ENCODE measurements at regions not wholly inside any gene's neighbourhood (a gene's known extent, or its start where the extent isn't known, plus 50 kb on each side); places are given as distances from the start of the nearest gene placed in this dataset.
A peak's percentile ranks its signal among the peaks of the same experiment; 100 is the strongest.

DNA sequence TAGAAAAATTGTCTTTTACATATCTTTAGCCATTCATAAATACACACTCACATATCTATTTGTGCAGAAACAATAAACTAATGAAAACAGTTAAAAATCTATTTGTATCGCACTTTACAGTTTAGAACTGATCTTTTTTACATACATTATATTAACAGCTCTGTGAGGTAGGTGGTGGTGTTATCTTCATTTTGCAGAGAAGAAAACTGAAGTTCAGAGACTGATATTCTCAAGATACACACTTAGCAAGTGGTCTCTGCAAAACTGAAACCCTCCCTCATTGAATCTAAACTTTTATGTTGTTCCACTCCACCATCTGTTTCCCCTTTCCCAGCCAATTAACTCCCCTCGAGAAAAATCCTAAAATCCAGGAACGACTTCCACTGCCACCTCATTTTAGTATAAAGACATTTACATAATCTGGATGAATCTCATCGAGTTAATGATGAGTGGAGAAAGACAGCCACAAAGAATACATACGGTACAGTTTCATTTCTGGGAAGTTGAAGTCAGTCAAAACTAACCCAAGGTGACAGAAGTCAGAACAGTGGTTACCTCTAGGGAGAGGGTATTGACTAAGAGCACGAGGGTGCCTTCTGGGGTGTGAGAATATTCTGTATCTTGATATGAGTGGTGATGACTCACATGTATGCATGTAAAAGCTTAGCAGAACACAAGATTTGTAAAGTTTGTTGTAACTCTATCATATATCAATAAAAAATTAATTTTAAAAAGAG lies 524.2 kb upstream of the TCF4 start:
- Mint-ChIP-seq H3K4me3 (peak overlapping the region; percentile 65), H3K36me3 (no peaks in the 10 kb centered on the region), H3K9me3 (peaks cover 10% of the 10 kb centered on the region), H3K27ac (peak overlapping the region; percentile 33 to 42), H3K4me1 (ENCODE audit: low read depth in 2 of 2) (peaks cover 0 to 12% of the 10 kb centered on the region in 2 donors), H3K27me3 (peaks cover 0 to 3% of the 10 kb centered on the region in 2 donors)
- no peak for DNase-seq (ENCODE audit: low spot score)
- peak; percentile 89 to 90 for ATAC-seq

DNA sequence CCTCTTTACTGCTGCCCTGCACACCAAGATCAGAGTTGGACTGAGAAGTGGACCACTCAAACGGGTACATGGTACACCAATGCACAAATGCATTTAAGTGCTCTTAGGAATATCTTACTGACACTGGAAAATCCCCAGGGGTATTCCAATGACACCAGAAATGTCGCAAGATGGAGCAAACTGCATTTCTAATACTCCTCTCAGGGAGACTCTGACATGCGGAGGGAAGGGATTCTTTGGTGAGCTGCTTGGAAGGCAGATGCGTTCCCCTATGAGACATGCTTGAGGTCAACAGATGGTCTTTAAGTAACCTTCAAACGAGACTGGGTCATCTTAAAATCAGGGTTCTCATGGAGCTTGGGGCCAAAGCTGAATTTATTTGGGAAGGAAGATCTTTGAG lies 521.8 kb upstream of the TCF4 start:
- DNase-seq (ENCODE audit: low spot score) (no peak), ATAC-seq (no peak)
- Mint-ChIP-seq H3K36me3 (no peaks in the 10 kb centered on the region), H3K9me3 (peaks cover 21% of the 10 kb centered on the region), H3K27ac (no peak overlapping the region), H3K4me1 (ENCODE audit: low read depth in 2 of 2) (peaks cover 0 to 12% of the 10 kb centered on the region in 2 donors), H3K4me3 (no peak overlapping the region), H3K27me3 (peaks cover 0 to 3% of the 10 kb centered on the region in 2 donors)

GRCh38 chr18:56108478-56109367 lies 520.7 kb upstream of the TCF4 start:
- peaks cover 0 to 3% of the 10 kb centered on the region in 2 donors for H3K27me3 Mint-ChIP-seq
- H3K4me3 Mint-ChIP-seq: no peak overlapping the region
- no peak for DNase-seq (ENCODE audit: low spot score)
- no peak overlapping the region for H3K27ac Mint-ChIP-seq
- peaks cover 0 to 12% of the 10 kb centered on the region in 2 donors for H3K4me1 Mint-ChIP-seq (ENCODE audit: low read depth in 2 of 2)
- H3K9me3 Mint-ChIP-seq: peaks cover 17% of the 10 kb centered on the region
- no peaks in the 10 kb centered on the region for H3K36me3 Mint-ChIP-seq
- no peak for ATAC-seq

GRCh38 chr18:56107821-56108477 lies 520.0 kb upstream of the TCF4 start:
- ATAC-seq: no peak
- Mint-ChIP-seq H3K27ac (no peak overlapping the region), H3K9me3 (peaks cover 23% of the 10 kb centered on the region), H3K4me1 (ENCODE audit: low read depth in 2 of 2) (peaks cover 3 to 6% of the 10 kb centered on the region in 2 donors), H3K4me3 (no peak overlapping the region), H3K36me3 (no peaks in the 10 kb centered on the region), H3K27me3 (peaks cover 0 to 9% of the 10 kb centered on the region in 2 donors)
- no peak for DNase-seq (ENCODE audit: low spot score)

DNA sequence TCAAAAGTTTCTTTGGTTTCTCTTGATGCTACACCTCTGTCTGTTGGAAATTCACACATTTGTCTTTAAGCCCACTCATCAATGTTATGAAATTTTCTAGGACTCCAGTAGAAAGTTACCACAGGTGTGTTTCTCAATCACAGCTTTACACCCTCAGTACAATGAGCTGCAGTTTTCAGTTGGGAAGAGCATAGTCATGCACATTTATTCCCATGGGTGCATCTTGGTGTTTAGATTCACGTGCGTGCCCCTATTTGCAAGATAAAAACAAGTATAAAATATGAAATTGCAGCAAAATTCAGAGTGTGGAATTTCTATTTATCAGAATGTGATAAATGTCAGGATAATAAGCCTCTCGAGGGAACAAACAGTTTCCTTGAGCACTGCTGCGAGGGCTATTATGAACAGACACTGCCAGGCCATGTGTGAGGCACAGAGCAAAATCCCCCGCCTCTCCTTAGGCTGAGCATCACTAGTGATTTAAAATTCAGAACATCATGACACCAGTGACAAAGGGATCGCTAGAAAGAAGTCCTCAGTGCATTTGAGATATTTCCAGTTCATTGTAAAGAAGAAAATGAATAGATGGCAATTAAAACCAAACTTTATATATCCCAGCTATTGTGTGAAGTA lies 512.2 kb upstream of the TCF4 start:
- no peak for DNase-seq (ENCODE audit: low spot score)
- Mint-ChIP-seq H3K9me3 (peaks cover 8% of the 10 kb centered on the region), H3K4me3 (no peak overlapping the region), H3K36me3 (no peaks in the 10 kb centered on the region), H3K4me1 (ENCODE audit: low read depth in 2 of 2) (peaks cover 0 to 3% of the 10 kb centered on the region in 2 donors), H3K27ac (no peak overlapping the region), H3K27me3 (peaks cover 0 to 6% of the 10 kb centered on the region in 2 donors)
- ATAC-seq: no peak

GRCh38 chr18:56097621-56098020 lies 509.6 kb upstream of the TCF4 start:
- no peak overlapping the region for H3K4me3 Mint-ChIP-seq
- H3K9me3 Mint-ChIP-seq: peaks cover 10% of the 10 kb centered on the region
- no peaks in the 10 kb centered on the region for H3K27me3 Mint-ChIP-seq
- ATAC-seq (no peak), DNase-seq (ENCODE audit: low spot score) (no peak)
- H3K36me3 Mint-ChIP-seq: no peaks in the 10 kb centered on the region
- no peaks in the 10 kb centered on the region for H3K4me1 Mint-ChIP-seq (ENCODE audit: low read depth in 2 of 2)
- no peak overlapping the region for H3K27ac Mint-ChIP-seq

DNA sequence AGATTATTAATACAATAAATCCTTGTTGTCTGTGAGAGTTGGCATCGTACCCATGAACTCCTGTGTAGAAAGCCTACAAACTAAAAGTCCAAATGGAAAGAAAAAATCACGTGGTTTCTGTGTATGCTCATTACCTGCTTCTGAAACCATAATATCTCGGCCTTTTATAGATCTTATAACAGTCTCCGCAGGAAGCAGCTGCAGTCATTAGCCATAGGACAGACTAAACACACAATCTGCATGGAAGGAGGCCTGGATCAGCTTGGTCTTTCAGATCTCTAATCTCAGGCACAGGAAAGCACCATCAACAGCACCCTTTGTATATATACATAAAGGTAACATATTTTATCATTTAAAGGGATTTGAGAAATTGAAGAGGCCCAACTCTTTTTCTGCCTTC lies 508.9 kb upstream of the TCF4 start:
- no peaks in the 10 kb centered on the region for H3K36me3 Mint-ChIP-seq
- DNase-seq (ENCODE audit: low spot score): no peak
- no peak for ATAC-seq
- H3K9me3 Mint-ChIP-seq: peaks cover 10% of the 10 kb centered on the region
- H3K27ac Mint-ChIP-seq: no peak overlapping the region
- H3K4me3 Mint-ChIP-seq: no peak overlapping the region
- H3K27me3 Mint-ChIP-seq: no peaks in the 10 kb centered on the region
- H3K4me1 Mint-ChIP-seq (ENCODE audit: low read depth in 2 of 2): no peaks in the 10 kb centered on the region

DNA sequence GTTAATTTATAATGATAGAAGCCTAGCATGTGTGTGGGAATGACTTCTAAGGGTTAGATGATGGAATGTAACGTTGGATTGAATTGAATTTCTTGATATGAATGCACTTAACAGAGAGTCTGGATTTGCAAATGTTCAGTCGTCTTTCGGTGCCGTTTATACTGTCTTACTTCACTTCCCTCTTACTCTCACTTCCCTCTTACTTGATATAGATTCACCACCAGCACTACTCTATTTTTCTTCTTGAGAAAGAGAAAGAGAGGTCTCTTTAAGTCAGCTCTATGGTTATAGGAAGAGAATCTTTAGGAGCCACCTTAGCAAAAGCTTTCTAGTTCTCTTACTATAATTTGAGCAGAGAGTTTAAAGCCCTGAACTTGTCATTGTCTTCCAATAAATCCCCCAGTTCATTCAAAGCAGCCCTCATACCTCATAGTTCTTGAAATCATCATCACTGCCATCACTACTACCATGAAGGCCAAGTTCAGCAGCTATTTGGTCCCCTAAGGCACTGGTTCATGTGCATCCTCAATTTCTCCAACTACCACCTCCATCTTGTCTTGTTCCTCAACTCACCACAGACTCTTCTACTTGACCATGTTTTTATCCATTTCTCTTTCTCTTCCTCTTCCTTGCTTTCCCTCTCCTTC lies 501.7 kb upstream of the TCF4 start:
- Mint-ChIP-seq H3K36me3 (no peaks in the 10 kb centered on the region), H3K9me3 (peaks cover 14% of the 10 kb centered on the region)

GRCh38 chr18:56086786-56087185 lies 498.8 kb upstream of the TCF4 start:
- Mint-ChIP-seq H3K9me3 (peaks cover 15% of the 10 kb centered on the region), H3K36me3 (no peaks in the 10 kb centered on the region), H3K27ac (no peak overlapping the region), H3K4me1 (ENCODE audit: low read depth in 2 of 2) (no peaks in the 10 kb centered on the region), H3K27me3 (no peaks in the 10 kb centered on the region), H3K4me3 (no peak overlapping the region)
- DNase-seq (ENCODE audit: low spot score) (no peak), ATAC-seq (peak in 1 of 2 donors; percentile 50)

More for the DNA sequence above, 501.7 kb upstream of the TCF4 start:
- ATAC-seq (no peak), DNase-seq (ENCODE audit: low spot score) (no peak)
- Mint-ChIP-seq H3K4me1 (ENCODE audit: low read depth in 2 of 2) (no peaks in the 10 kb centered on the region), H3K4me3 (no peak overlapping the region), H3K27ac (no peak overlapping the region), H3K27me3 (no peaks in the 10 kb centered on the region)

GRCh38 chr18:56086176-56086575 lies 498.2 kb upstream of the TCF4 start:
- no peak for ATAC-seq
- no peaks in the 10 kb centered on the region for H3K36me3 Mint-ChIP-seq
- peaks cover 15% of the 10 kb centered on the region for H3K9me3 Mint-ChIP-seq
- no peaks in the 10 kb centered on the region for H3K4me1 Mint-ChIP-seq (ENCODE audit: low read depth in 2 of 2)
- H3K27me3 Mint-ChIP-seq: no peaks in the 10 kb centered on the region
- H3K27ac Mint-ChIP-seq: no peak overlapping the region
- no peak overlapping the region for H3K4me3 Mint-ChIP-seq
- no peak for DNase-seq (ENCODE audit: low spot score)

DNA sequence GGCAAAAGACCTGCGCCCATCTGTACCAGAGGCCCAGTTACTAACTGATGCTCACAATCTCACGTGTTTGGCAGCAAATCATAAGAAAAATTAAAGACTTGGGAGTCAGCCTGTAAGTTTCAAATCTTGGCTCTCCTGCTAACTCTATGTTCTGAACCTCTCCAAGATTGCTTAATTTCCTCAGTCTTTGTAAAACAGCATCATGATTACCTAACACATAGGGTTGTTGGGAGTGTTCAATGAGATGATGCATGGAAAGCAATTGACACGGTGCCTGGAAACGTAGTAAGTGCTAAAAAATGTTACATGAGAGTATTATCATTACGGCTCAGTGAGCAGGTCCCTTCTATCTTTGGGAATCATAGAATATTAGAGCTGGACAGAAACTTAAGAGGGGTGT lies 497.6 kb upstream of the TCF4 start:
- ATAC-seq (no peak), DNase-seq (ENCODE audit: low spot score) (no peak)
- Mint-ChIP-seq H3K36me3 (no peaks in the 10 kb centered on the region), H3K4me1 (ENCODE audit: low read depth in 2 of 2) (no peaks in the 10 kb centered on the region), H3K27ac (no peak overlapping the region), H3K9me3 (peaks cover 18% of the 10 kb centered on the region), H3K4me3 (no peak overlapping the region), H3K27me3 (no peaks in the 10 kb centered on the region)

GRCh38 chr18:56083523-56084287 lies 495.7 kb upstream of the TCF4 start:
- peaks cover 16% of the 10 kb centered on the region for H3K9me3 Mint-ChIP-seq
- no peaks in the 10 kb centered on the region for H3K36me3 Mint-ChIP-seq
- ATAC-seq (no peak), DNase-seq (ENCODE audit: low spot score) (no peak)
- no peaks in the 10 kb centered on the region for H3K27me3 Mint-ChIP-seq
- H3K4me1 Mint-ChIP-seq (ENCODE audit: low read depth in 2 of 2): no peaks in the 10 kb centered on the region
- H3K27ac Mint-ChIP-seq: no peak overlapping the region
- H3K4me3 Mint-ChIP-seq: no peak overlapping the region
